ENCODE measurements at regions not wholly inside any gene's neighbourhood (a gene's known extent, or its start where the extent isn't known, plus 50 kb on each side); places are given as distances from the start of the nearest gene placed in this dataset.
A peak's percentile ranks its signal among the peaks of the same experiment; 100 is the strongest.
"Not testable (repeated sequence)": the region's sequence is repeated elsewhere in the genome, so short reads cannot be mapped to it uniquely, and the experiment has no call there.

DNA sequence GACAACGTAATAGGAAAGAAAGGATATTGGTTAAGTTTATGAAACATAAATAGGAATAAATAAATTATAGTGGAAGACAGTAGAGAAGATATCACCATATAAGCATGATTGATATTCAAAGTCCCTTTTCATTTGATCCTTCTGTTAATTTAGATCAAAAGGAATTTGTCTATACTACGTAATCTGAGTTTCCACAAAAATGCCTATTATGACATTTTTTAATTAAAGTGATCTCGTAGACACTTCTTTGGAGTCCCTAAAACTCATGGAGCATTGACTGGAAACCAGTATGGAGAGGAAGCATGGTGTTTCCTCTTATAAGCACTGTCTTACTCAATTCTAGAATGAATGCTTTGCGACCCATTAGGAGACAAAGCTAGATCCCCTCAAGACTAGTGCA is 411.4 kb upstream of the SPHKAP start:
- no peaks in the 10 kb centered on the region for H3K36me3 Mint-ChIP-seq (ENCODE audit: insufficient read depth)
- H3K27me3 Mint-ChIP-seq = no peaks in the 10 kb centered on the region
- H3K4me1 Mint-ChIP-seq (ENCODE audit: low read depth) = peaks cover 2% of the 10 kb centered on the region
- H3K4me3 Mint-ChIP-seq (ENCODE audit: low read depth) = no peak overlapping the region
- peaks cover 4% of the 10 kb centered on the region for H3K9me3 Mint-ChIP-seq (ENCODE audit: low read depth)
- no peak for DNase-seq (ENCODE audit: low spot score, unreplicated experiment)
- no peak for TF ChIP-seq CTCF (IDR thresholded peaks at IDR 0.05; ENCODE audit: unreplicated experiment)
- no peak overlapping the region for H3K27ac Mint-ChIP-seq

GRCh38 chr2:228590681-228591080 is 409.2 kb upstream of the SPHKAP start:
- Mint-ChIP-seq H3K4me3 (ENCODE audit: low read depth) (no peak overlapping the region), H3K27ac (no peak overlapping the region), H3K4me1 (ENCODE audit: low read depth) (peaks cover 2% of the 10 kb centered on the region), H3K9me3 (ENCODE audit: low read depth) (peaks cover 4% of the 10 kb centered on the region), H3K36me3 (ENCODE audit: insufficient read depth) (no peaks in the 10 kb centered on the region), H3K27me3 (no peaks in the 10 kb centered on the region)
- no peak for TF ChIP-seq CTCF (IDR thresholded peaks at IDR 0.05; ENCODE audit: unreplicated experiment)
- no peak for DNase-seq (ENCODE audit: low spot score, unreplicated experiment)

- H3K4me1 Mint-ChIP-seq (ENCODE audit: low read depth) = no peaks in the 10 kb centered on the region
- H3K27ac Mint-ChIP-seq = no peak overlapping the region
- no peak for DNase-seq (ENCODE audit: low spot score, unreplicated experiment)
- no peaks in the 10 kb centered on the region for H3K27me3 Mint-ChIP-seq
- peaks cover 4% of the 10 kb centered on the region for H3K9me3 Mint-ChIP-seq (ENCODE audit: low read depth)
- TF ChIP-seq CTCF (IDR thresholded peaks at IDR 0.05; ENCODE audit: unreplicated experiment) = no peak
- no peaks in the 10 kb centered on the region for H3K36me3 Mint-ChIP-seq (ENCODE audit: insufficient read depth)
- H3K4me3 Mint-ChIP-seq (ENCODE audit: low read depth) = no peak overlapping the region
Measured at GRCh38 chr2:228589115-228589514, 407.6 kb upstream of the SPHKAP start.

DNA sequence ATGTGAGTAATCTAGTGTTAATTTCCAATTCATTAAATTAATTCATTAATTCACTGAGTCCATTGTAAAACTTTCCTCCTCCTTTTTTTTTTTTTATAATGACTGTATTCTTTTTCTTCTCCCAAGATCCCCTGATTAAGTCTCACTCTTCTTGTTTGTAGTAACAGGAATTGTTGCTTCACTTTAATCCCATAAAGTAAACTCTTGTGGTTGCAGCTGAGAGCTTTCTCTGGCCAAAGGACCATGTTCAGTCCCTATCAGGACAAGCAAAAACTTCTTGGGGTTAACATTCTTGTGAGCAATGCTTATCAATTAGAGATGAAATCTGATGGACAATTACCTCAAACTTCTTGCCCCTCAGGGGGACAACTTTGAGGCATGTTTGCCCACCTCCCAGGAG is 400.2 kb upstream of the SPHKAP start:
- no peak for TF ChIP-seq CTCF (IDR thresholded peaks at IDR 0.05; ENCODE audit: unreplicated experiment)
- no peak for DNase-seq (ENCODE audit: low spot score, unreplicated experiment)
- Mint-ChIP-seq H3K27ac (no peak overlapping the region), H3K27me3 (no peaks in the 10 kb centered on the region), H3K4me3 (ENCODE audit: low read depth) (no peak overlapping the region), H3K4me1 (ENCODE audit: low read depth) (no peaks in the 10 kb centered on the region), H3K36me3 (ENCODE audit: insufficient read depth) (no peaks in the 10 kb centered on the region), H3K9me3 (ENCODE audit: low read depth) (no peaks in the 10 kb centered on the region)

- Mint-ChIP-seq H3K27ac (no peak overlapping the region), H3K9me3 (ENCODE audit: low read depth) (no peaks in the 10 kb centered on the region), H3K36me3 (ENCODE audit: insufficient read depth) (no peaks in the 10 kb centered on the region), H3K4me3 (ENCODE audit: low read depth) (no peak overlapping the region), H3K4me1 (ENCODE audit: low read depth) (no peaks in the 10 kb centered on the region), H3K27me3 (no peaks in the 10 kb centered on the region)
- TF ChIP-seq CTCF (IDR thresholded peaks at IDR 0.05; ENCODE audit: unreplicated experiment) = no peak
- DNase-seq (ENCODE audit: low spot score, unreplicated experiment) = no peak
Measured at GRCh38 chr2:228575897-228576296, 394.4 kb upstream of the SPHKAP start.

DNA sequence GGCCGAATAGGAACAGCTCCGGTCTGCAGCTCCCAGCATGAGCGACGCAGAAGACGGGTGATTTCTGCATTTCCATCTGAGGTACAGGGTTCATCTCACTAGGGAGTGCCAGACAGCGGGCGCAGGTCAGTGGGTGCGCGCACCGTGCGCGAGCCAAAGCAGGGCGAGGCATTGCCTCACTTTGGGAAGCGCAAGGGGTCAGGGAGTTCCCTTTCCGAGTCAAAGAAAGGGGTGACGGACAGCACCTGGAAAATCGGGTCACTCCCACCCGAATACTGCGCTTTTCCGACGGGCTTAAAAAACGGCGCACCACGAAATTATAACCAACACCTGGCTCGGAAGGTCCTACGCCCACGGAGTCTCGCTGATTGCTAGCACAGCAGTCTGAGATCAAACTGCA is 386.8 kb upstream of the SPHKAP start:
- not testable (repeated sequence) for H3K36me3 Mint-ChIP-seq (ENCODE audit: insufficient read depth); DNase-seq (ENCODE audit: low spot score, unreplicated experiment); H3K27me3 Mint-ChIP-seq; H3K27ac Mint-ChIP-seq; H3K9me3 Mint-ChIP-seq (ENCODE audit: low read depth); H3K4me1 Mint-ChIP-seq (ENCODE audit: low read depth)
- peak overlapping the region; percentile 57 for H3K4me3 Mint-ChIP-seq (ENCODE audit: low read depth)

Data from progenitor cell of endocrine pancreas (in vitro differentiated cells).